ENCODE measurements at regions not wholly inside any gene's neighbourhood (a gene's known extent, or its start where the extent isn't known, plus 50 kb on each side); places are given as distances from the start of the nearest gene placed in this dataset.

- TF ChIP-seq EZH2 (IDR thresholded peaks at IDR 0.05; ENCODE audit: borderline replicate concordance, low read depth, low read length, severe bottlenecking) (no peak), CTCF (IDR thresholded peaks at IDR 0.05; ENCODE audit: borderline replicate concordance, extremely low read depth, low read length, poor library complexity, severe bottlenecking) (no peak)
Measured at GRCh38 chr3:171956181-171956683, 83.1 kb upstream of the FNDC3B start.

Data from DND-41 (cell line).